ENCODE measurements at regions not wholly inside any gene's neighbourhood (a gene's known extent, or its start where the extent isn't known, plus 50 kb on each side); places are given as distances from the start of the nearest gene placed in this dataset.

DNA sequence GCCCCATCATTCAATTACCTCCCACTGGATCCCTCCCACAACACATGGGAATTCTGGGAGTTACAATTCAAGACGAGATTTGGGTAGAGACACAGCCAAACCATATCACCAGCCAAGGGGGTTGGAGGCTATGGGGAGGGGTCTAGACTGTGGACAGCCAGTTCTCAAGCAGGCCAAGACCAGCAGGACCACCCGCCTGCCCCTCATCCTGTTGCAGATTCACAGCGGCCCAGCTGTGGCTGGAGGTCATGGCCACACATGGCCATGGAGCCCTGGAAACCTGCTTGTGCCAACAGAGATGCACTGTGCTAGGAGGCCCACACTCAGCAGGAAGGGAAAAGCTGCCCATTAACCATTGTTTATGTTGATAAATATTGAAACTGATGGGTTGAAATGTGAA, 240.5 kb downstream of the TTLL2 start:
- no peaks in the 10 kb centered on the region for H3K36me3 Mint-ChIP-seq
- peak; percentile 40 for DNase-seq (ENCODE audit: extremely low spot score, unreplicated experiment)
- H3K4me3 Mint-ChIP-seq: no peak overlapping the region
- no peaks in the 10 kb centered on the region for H3K9me3 Mint-ChIP-seq
- H3K27me3 Mint-ChIP-seq: peaks cover 10% of the 10 kb centered on the region
- no peak overlapping the region for H3K27ac Mint-ChIP-seq
- peaks cover 5% of the 10 kb centered on the region for H3K4me1 Mint-ChIP-seq (ENCODE audit: unreplicated experiment)
- TF ChIP-seq, protein P1, sequence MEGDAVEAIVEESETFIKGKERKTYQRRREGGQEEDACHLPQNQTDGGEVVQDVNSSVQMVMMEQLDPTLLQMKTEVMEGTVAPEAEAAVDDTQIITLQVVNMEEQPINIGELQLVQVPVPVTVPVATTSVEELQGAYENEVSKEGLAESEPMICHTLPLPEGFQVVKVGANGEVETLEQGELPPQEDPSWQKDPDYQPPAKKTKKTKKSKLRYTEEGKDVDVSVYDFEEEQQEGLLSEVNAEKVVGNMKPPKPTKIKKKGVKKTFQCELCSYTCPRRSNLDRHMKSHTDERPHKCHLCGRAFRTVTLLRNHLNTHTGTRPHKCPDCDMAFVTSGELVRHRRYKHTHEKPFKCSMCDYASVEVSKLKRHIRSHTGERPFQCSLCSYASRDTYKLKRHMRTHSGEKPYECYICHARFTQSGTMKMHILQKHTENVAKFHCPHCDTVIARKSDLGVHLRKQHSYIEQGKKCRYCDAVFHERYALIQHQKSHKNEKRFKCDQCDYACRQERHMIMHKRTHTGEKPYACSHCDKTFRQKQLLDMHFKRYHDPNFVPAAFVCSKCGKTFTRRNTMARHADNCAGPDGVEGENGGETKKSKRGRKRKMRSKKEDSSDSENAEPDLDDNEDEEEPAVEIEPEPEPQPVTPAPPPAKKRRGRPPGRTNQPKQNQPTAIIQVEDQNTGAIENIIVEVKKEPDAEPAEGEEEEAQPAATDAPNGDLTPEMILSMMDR (conservative IDR thresholded peaks at IDR 0.05): no peak

DNA sequence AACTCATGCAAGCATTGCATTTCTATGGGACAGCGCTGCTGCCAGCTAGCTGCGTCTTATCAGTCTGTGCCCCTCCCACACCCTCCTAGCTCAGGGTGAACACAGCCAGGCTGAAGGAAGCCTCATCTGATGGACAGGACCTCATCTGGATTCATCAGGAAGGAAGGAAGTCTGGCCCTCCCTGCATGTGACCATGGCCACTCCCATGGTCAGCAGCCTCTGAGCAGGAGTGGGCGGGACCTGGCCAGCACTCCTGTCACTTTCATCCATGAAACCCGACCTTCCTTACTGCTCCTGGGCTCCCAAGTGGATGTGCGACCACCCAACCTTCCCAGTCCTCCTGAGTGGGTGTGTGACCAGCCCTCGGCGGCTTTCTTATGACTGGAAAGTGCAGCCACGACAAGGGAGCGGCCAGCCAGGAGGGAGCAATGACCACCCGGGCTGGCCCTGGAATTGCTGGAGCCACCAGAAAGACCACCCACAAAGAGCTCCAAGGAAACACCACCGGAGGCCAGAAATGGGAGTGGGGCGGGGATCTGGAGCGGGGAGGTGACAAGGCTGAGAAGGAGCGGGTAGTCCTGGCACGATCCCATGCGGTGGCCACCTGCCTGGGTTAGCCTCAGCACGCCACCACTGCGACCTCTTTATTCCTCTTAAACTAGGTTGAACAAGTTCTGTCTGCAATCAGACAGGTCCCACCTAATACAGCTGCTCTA, 241.2 kb downstream of the TTLL2 start:
- H3K4me1 Mint-ChIP-seq (ENCODE audit: unreplicated experiment): peaks cover 5% of the 10 kb centered on the region
- H3K4me3 Mint-ChIP-seq: no peak overlapping the region
- TF ChIP-seq, protein P1 (conservative IDR thresholded peaks at IDR 0.05): no peak
- no peak overlapping the region for H3K27ac Mint-ChIP-seq
- no peaks in the 10 kb centered on the region for H3K36me3 Mint-ChIP-seq
- H3K9me3 Mint-ChIP-seq: no peaks in the 10 kb centered on the region
- peak; percentile 53 for DNase-seq (ENCODE audit: extremely low spot score, unreplicated experiment)
- peaks cover 10% of the 10 kb centered on the region for H3K27me3 Mint-ChIP-seq

DNA sequence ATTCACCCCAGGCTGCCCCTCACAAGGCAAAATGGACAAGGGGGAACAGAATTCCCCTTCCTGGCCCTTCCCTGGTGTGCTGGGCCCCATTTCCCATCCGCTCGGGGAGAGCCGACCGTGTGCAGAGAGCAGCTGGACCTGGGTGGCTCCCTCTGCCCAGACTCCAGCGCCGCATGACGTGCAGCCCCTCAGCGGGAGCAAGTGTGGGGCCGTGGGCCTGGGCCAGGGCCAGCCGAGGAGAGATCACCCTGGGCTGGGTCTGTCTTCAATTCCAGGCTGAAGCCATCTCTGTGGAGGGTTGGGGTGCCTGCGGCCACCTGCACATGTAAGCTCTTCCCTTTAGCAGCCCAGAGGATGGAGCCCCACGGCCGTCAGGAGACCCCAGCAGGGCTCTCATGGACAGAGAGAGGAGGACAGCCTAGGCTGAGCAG, 241.8 kb downstream of the TTLL2 start:
- Mint-ChIP-seq H3K36me3 (no peaks in the 10 kb centered on the region), H3K4me3 (no peak overlapping the region), H3K9me3 (no peaks in the 10 kb centered on the region), H3K27me3 (peaks cover 5% of the 10 kb centered on the region), H3K27ac (no peak overlapping the region), H3K4me1 (ENCODE audit: unreplicated experiment) (peaks cover 5% of the 10 kb centered on the region)
- DNase-seq (ENCODE audit: extremely low spot score, unreplicated experiment): peak; percentile 62
- TF ChIP-seq, protein P1 (conservative IDR thresholded peaks at IDR 0.05): no peak

DNA sequence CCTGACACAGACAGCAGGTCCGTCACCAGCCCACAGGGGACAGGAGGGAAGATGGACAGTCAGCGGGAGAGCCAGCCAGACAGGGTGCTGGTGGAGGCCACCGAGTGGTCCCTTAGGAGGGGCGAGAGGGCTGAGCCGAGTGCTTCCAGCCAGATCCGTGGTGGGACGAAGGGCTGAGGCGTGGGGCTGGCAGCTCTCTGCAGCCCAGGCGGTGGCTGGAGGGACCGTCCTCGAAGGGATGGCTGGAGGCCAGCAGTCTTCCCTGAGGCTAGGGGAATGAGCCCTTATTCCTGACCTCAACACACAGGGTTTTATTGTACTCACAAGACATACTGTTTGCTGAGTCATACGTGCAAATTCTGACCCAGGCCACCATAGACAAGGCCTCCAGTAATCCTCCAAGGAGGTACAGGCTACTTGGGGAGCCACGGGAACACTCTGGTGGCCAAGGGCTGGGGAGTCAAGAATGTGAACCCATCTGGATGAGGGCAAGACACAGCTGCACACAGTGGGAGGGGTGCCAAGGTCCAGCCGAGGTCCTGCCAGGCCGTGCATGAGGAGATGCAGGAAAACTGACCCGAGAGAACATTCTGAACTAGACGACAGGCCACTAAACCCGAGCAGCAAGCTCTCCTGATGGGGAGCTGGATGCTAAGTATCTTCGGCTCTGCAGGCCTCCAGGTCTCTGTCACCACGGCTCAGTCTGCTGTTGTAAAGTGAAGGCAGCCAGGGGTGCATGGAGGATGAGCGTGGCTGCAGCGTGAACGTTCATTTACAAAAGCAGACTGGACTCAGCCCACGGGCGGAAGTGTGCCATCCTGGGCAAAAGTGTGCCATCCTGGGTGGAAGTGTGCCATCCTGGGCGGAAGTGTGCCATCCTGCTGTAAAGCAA, 242.5 kb downstream of the TTLL2 start:
- Mint-ChIP-seq H3K27me3 (peaks cover 4% of the 10 kb centered on the region), H3K27ac (no peak overlapping the region), H3K4me1 (ENCODE audit: unreplicated experiment) (peaks cover 5% of the 10 kb centered on the region), H3K36me3 (no peaks in the 10 kb centered on the region), H3K4me3 (no peak overlapping the region), H3K9me3 (no peaks in the 10 kb centered on the region)
- TF ChIP-seq, protein P1 (conservative IDR thresholded peaks at IDR 0.05): no peak
- peak; percentile 60 for DNase-seq (ENCODE audit: extremely low spot score, unreplicated experiment)

DNA sequence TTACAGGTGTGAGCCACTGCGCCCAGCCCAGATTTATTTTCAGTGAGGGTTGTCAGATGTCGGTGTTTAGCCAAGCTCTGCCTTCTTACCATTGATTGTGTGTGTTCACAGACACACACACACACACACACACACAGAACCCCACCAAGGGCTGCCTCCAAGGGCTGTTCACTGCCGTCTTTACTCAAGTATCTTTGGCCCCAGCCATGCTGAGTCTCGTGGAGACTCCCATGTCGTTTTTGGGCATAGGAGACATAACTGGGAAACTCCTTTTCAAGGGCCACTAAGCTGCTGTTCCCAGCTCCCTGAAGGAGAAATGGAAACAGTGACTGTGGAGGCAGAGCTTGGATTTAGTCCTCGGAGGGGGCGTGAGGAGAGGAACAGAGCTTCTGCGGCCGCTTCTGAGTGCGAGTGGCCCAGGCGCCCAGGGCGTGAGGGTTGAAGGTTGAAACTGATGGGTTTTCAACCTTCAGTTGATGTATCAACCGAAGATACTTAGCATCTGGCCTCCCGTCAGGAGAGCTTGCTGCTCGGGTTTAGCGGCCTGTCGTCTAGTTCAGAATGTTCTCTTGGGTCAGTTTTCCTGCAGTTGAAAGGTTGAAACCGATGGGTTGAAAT, 243.6 kb downstream of the TTLL2 start:
- peaks cover 4% of the 10 kb centered on the region for H3K27me3 Mint-ChIP-seq
- H3K9me3 Mint-ChIP-seq: no peaks in the 10 kb centered on the region
- DNase-seq (ENCODE audit: extremely low spot score, unreplicated experiment): peak; percentile 29
- no peaks in the 10 kb centered on the region for H3K36me3 Mint-ChIP-seq
- H3K4me1 Mint-ChIP-seq (ENCODE audit: unreplicated experiment): peaks cover 12% of the 10 kb centered on the region
- H3K27ac Mint-ChIP-seq: no peak overlapping the region
- TF ChIP-seq, protein P1 (conservative IDR thresholded peaks at IDR 0.05): no peak
- no peak overlapping the region for H3K4me3 Mint-ChIP-seq
